Smooth muscle cell (in vitro differentiated cells): ENCODE measurements at regions not wholly inside any gene's neighbourhood (a gene's known extent, or its start where the extent isn't known, plus 50 kb on each side); places are given as distances from the start of the nearest gene placed in this dataset.
A peak's percentile ranks its signal among the peaks of the same experiment; 100 is the strongest.

ENCODE experiments used
- DNase-seq: peaks from one replicate; lab custom pipeline; 2025; ENCODE audit not compliant: unreplicated experiment; lab: John Stamatoyannopoulos, UW
- H2AFZ ChIP-seq: fragments of 200-600 bp; sonication (generic); 2 replicates; pipeline ENCODE4 v1.6.0; 2016; ENCODE audit warnings: antibody characterized with exemption, low read depth, mild to moderate bottlenecking
- H3F3A ChIP-seq: fragments of 200-600 bp; sonication (generic); 2 replicates; pipeline ENCODE4 v1.6.0; 2017; ENCODE audit warnings: antibody characterized with exemption, low read depth
- H3K27ac ChIP-seq: fragments of 200-600 bp; sonication (generic); 2 replicates; pipeline ENCODE4 v1.5.1; 2016; ENCODE audit warnings: low read depth, mild to moderate bottlenecking
- H3K27me3 ChIP-seq: fragments of 200-600 bp; sonication (generic); 2 replicates; pipeline ENCODE4 v1.6.1; 2016; ENCODE audit warnings: low read depth, mild to moderate bottlenecking
- H3K36me3 ChIP-seq: fragments of 200-600 bp; sonication (generic); 2 replicates; pipeline ENCODE4 v1.5.1; 2016; ENCODE audit warnings: low read depth
- H3K4me1 ChIP-seq: fragments of 200-600 bp; sonication (generic); 2 replicates; pipeline ENCODE4 v1.5.1; 2016; ENCODE audit warnings: low read depth
- H3K4me2 ChIP-seq: fragments of 200-600 bp; sonication (generic); 2 replicates; pipeline ENCODE4 v1.6.0; 2016; ENCODE audit warnings: mild to moderate bottlenecking
- H3K4me3 ChIP-seq: fragments of 200-600 bp; sonication (generic); 2 replicates; pipeline ENCODE4 v1.5.1; 2016; ENCODE audit warnings: mild to moderate bottlenecking
- H3K79me2 ChIP-seq: fragments of 200-600 bp; sonication (generic); 2 replicates; pipeline ENCODE4 v1.6.0; 2016; ENCODE audit warnings: low read depth, mild to moderate bottlenecking
- H3K9ac ChIP-seq: fragments of 200-600 bp; sonication (generic); 2 replicates; pipeline ENCODE4 v1.6.0; 2016; ENCODE audit warnings: low read depth
- H3K9me3 ChIP-seq: fragments of 200-600 bp; sonication (generic); replicated peaks from 2 replicates; pipeline ENCODE4 v1.5.1; 2016; ENCODE audit warnings: low read depth
- H4K20me1 ChIP-seq: fragments of 200-600 bp; sonication (generic); 2 replicates; pipeline ENCODE4 v1.6.0; 2016; ENCODE audit warnings: low read depth
- WGBS: methylation state at CpG from one replicate; pipeline ENCODE4 v1.1.7; 2016; ENCODE audit warnings: low lambda C conversion rate; 5-methylcytosine and 5-hydroxymethylcytosine counted together
- TF ChIP-seq, protein P1 (sequence below): fragments of 200-600 bp; sonication (generic); IDR thresholded peaks from 2 replicates; pipeline ENCODE4 v1.5.1; 2017; ENCODE audit warnings: borderline replicate concordance, mild to moderate bottlenecking, antibody characterized with exemption; ENCODE audit not compliant: insufficient read depth, poor library complexity, severe bottlenecking

DNA sequence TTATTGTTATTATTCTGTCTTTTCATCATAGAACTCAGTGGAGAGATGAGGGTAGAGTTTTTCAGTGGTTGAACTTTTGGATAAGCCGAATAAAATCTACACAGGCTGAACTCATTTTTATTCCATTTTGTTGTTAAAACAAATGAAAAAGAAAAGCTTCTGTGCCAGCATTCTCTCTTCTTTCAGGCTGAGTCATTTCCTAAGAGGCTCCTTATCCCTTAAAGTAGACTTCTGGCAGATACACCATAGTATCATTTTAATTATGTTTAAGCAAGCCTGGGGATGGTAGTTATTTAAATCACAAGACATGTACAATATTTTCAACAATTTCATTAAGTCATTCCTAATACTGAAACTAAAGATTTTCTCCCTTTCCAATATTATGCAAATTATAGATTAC lies 1364.0 kb upstream of the NRXN1 start:
- no peaks in the 10 kb centered on the region for H3K9me3 ChIP-seq
- H3K4me1 ChIP-seq: no peaks in the 10 kb centered on the region
- H2AFZ ChIP-seq: no peak overlapping the region
- H3K79me2 ChIP-seq: no peaks in the 10 kb centered on the region
- no peaks in the 10 kb centered on the region for H3K36me3 ChIP-seq
- H3K4me3 ChIP-seq: no peak overlapping the region
- H4K20me1 ChIP-seq: no peaks in the 10 kb centered on the region
- no peaks in the 10 kb centered on the region for H3K27me3 ChIP-seq
- peak overlapping the region; percentile 19 for H3K4me2 ChIP-seq
- DNase-seq: no peak
- no peaks in the 10 kb centered on the region for H3F3A ChIP-seq
- TF ChIP-seq, protein P1, sequence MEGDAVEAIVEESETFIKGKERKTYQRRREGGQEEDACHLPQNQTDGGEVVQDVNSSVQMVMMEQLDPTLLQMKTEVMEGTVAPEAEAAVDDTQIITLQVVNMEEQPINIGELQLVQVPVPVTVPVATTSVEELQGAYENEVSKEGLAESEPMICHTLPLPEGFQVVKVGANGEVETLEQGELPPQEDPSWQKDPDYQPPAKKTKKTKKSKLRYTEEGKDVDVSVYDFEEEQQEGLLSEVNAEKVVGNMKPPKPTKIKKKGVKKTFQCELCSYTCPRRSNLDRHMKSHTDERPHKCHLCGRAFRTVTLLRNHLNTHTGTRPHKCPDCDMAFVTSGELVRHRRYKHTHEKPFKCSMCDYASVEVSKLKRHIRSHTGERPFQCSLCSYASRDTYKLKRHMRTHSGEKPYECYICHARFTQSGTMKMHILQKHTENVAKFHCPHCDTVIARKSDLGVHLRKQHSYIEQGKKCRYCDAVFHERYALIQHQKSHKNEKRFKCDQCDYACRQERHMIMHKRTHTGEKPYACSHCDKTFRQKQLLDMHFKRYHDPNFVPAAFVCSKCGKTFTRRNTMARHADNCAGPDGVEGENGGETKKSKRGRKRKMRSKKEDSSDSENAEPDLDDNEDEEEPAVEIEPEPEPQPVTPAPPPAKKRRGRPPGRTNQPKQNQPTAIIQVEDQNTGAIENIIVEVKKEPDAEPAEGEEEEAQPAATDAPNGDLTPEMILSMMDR: no peak
- 50% methylated on average over 1 of the region's 1 CpG for WGBS
- H3K9ac ChIP-seq: no peak overlapping the region
- H3K27ac ChIP-seq: no peak overlapping the region

DNA sequence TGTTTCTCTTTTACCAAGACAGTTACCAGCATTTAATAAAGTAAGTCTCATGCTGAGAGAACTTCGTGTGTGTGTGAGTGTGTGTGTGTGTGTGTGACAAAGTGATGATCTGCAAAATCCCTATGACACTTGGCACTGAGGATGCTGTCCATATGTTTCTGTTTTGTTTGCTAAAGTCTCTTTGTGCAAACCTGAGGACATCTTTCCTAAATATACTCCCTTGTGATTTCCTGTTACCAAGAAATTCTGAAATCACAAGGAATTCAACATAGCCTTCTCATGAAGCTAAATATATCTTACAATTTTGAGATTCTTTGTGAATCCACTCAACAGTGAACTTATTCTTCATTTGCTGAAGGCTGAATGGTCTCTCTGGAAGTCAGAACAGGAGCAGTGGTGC lies 1359.7 kb upstream of the NRXN1 start:
- no peak for DNase-seq
- no peak overlapping the region for H2AFZ ChIP-seq
- no peak overlapping the region for H3K4me3 ChIP-seq
- no peaks in the 10 kb centered on the region for H3K36me3 ChIP-seq
- no peak overlapping the region for H3K9ac ChIP-seq
- whole genome bisulfite sequencing: 50% methylated on average over 1 of the region's 1 CpG
- TF ChIP-seq, protein P1: no peak
- no peaks in the 10 kb centered on the region for H3K79me2 ChIP-seq
- H4K20me1 ChIP-seq: no peaks in the 10 kb centered on the region
- no peak overlapping the region for H3K4me2 ChIP-seq
- no peaks in the 10 kb centered on the region for H3K9me3 ChIP-seq
- H3K4me1 ChIP-seq: no peaks in the 10 kb centered on the region
- no peaks in the 10 kb centered on the region for H3K27me3 ChIP-seq
- H3K27ac ChIP-seq: no peak overlapping the region
- no peaks in the 10 kb centered on the region for H3F3A ChIP-seq

DNA sequence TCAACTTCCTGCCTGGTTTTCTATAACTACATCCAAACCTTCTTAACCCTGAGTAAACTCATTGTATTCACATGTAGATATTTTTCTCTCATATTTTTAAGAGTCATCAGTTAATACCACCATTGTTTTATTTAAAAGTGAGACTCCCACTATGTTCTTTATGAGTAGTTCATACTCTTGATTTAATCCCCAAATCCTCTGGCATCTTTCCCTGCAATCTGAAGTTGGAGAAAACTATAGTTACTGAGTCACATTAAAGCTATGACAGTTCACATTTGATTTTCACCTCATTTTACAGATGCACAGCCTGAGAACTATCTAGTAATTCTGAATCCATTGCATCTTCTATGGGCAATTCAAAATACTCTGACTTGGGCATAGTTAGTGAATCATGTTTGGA lies 1358.7 kb upstream of the NRXN1 start:
- TF ChIP-seq, protein P1: no peak
- no peaks in the 10 kb centered on the region for H3F3A ChIP-seq

DNA sequence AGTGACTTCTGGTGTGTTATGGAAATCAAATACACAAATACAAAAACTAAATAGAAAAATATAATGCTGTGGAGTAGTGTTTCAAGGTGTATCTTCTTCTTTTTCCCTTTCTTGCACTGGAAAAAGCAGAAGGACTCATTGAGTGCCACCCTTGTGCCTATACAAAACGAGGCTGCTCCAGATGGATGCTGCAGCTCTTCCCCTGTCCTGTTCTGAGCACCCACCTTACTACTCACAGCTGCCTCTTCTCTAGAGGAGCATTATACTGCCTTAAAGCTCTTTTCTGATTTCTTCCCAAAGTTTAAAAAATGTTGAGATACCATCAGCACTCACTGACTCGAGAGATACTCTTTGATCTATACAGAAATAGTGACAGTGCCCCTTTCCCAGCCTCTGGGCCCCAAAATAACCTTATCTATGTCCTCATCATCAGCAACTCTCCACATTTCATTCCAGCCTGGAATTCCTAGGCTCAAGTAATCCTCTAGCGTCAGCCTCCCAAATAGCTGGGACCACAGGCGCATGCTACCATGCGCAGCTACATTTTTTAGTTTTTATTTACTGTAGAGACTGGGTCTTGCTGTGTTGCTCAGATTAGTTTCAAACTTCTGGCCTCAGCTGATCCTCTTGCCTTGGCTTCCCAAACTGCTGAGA lies 1356.1 kb upstream of the NRXN1 start:
- no peaks in the 10 kb centered on the region for H4K20me1 ChIP-seq
- H3F3A ChIP-seq: no peaks in the 10 kb centered on the region
- 36% methylated on average over 5 of the region's 5 CpGs for WGBS
- H3K4me2 ChIP-seq: no peak overlapping the region
- H3K9me3 ChIP-seq: no peaks in the 10 kb centered on the region
- no peak overlapping the region for H3K27ac ChIP-seq
- TF ChIP-seq, protein P1: no peak
- H3K79me2 ChIP-seq: no peaks in the 10 kb centered on the region
- DNase-seq: no peak
- no peaks in the 10 kb centered on the region for H3K27me3 ChIP-seq
- H3K4me1 ChIP-seq: no peaks in the 10 kb centered on the region
- no peak overlapping the region for H3K4me3 ChIP-seq
- no peaks in the 10 kb centered on the region for H3K36me3 ChIP-seq
- H2AFZ ChIP-seq: no peak overlapping the region
- no peak overlapping the region for H3K9ac ChIP-seq

More for the DNA sequence above, 1358.7 kb upstream of the NRXN1 start:
- Histone ChIP-seq H3K79me2 (no peaks in the 10 kb centered on the region), H2AFZ (no peak overlapping the region), H3K4me2 (no peak overlapping the region), H3K27me3 (no peaks in the 10 kb centered on the region), H4K20me1 (no peaks in the 10 kb centered on the region), H3K9ac (no peak overlapping the region), H3K27ac (no peak overlapping the region), H3K9me3 (no peaks in the 10 kb centered on the region), H3K36me3 (no peaks in the 10 kb centered on the region), H3K4me3 (no peak overlapping the region), H3K4me1 (no peaks in the 10 kb centered on the region)
- no peak for DNase-seq
